Head of caudate nucleus (tissue), 42 donors: ENCODE measurements at regions not wholly inside any gene's neighbourhood (a gene's known extent, or its start where the extent isn't known, plus 50 kb on each side); places are given as distances from the start of the nearest gene placed in this dataset.

ENCODE experiments used
- DNase-seq, 42 donors: peaks; one replicate each; pipeline versions ENCODE4 v3.0.0 to v3.0.0-alpha.2; 2020 to 2021; ENCODE audit warnings: mixed read lengths in 7 of 42
- intact Hi-C: fragments of 100-400 bp; cut with DNase I; formaldehyde crosslinking; loops from one replicate; pipeline ENCODE4 v1.15.0; 2022

DNA sequence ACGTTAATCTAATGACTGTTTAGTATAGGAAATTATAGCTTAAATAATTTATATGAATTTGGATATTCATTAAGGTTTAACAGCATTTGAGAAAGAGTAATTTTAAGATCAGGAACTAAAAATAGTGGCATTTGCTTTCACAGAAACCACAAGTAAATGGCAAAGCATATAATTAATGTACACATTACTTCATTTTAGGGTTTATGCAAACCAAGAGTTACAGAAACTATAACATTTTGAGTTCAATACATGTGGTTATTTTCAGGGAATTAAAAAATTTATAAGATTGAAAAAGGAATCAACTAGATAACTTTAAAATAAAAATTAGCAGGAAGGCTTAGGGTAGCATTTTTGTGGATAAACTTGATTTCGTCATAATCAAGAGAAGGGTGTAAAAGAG is 151.7 kb upstream of the MIR17HG start:
- no peak for DNase-seq
- intact Hi-C loops: no loop called here

DNA sequence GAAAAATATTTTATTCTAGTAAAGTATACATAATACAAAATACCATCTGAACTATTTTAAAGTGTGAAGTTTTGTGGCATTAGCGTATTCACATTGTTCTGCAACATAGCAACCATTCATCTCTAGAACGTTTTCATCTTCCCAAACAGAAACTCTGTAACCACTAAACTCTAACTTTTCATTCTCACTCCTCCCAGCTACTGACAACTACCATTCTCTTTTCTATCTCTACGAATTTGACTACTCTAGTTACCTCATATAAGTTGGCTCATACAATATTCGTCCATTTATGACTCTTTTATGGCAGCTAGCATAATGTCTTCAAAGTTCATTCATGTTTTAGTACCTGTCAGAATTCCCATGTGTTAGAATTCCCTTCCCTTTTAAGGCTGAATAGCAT is 150.5 kb upstream of the MIR17HG start:
- intact Hi-C loops: no loop called here
- DNase-seq: no peak

DNA sequence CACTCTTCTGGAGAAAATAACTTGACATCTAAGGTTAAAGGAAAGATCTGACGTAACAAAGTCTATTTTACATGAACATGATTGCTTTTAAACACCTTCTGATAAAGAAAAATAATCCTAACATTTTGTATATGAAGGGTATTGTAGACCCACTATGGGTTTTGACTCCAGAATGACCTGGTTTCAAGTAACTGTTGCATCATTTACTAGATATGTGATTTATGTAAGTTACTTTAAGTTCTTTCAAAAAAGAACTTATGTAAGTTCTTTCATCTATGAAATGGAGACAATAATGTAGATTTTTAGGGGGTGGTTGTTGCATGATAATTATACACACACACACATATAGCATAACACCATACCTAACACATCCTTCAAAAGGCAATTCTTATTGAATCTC is 147.6 kb upstream of the MIR17HG start:
- no peak for DNase-seq
- intact Hi-C loops: no loop called here

DNA sequence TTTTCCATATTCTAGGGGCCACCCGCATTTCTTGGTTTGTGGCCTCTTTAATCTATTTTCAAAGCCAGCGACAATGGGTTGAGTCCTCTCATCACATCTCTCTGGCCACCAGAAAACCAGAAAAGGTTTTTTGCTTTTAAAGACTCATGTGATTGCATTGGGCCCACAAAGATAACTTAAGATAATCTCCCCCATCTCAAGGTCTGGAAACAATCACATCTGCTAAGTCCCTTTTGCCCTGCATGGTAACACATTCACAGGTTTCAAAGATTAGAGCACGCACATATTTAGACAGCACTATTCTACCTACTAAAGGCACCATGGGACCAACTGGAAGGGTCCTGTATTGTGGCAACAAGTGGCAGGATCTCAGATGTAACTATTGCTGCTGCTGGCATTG is 147.0 kb upstream of the MIR17HG start:
- intact Hi-C loops: no loop called here
- no peak for DNase-seq

DNA sequence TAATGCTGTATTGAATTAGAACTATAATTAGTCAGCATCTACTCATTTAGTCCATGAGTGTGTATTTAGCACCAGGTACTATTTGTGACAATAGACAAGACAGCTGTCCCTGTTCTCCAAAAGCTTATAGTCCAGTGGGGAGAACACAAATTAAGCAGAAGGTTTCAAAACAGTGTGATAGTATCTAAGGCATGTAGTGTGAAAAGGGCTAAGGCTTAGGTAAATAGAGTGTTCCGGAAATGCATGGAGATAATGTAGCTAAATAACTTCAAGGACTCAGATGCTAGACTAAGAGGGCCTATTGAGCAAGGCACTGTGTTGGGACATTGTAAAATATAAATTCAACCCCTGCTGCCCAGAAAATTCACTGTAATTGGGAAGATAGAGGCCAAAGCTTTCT is 144.1 kb upstream of the MIR17HG start:
- DNase-seq: no peak

DNA sequence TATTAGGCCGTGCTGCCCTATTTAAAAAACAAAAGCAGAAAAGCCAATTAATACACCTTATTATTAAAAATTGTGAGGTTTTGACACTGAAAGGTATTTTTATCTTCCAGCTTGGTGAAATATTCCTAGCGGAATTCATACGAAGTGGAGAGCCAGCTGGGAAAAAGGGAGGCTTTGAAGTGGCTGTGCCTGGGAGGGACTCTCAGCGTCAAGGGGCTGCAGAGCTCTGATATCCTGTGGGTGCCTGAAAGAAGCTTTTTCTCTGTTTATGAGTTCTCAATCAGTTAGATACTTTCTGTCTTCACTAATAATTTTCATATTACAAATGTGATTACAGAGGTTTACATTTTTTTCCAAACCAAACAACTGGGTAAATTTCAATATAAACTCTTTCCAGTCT is 140.2 kb upstream of the MIR17HG start:
- intact Hi-C loops: no loop called here
- no peak for DNase-seq

More for the DNA sequence above, 144.1 kb upstream of the MIR17HG start:
- intact Hi-C loops: no loop called here

DNA sequence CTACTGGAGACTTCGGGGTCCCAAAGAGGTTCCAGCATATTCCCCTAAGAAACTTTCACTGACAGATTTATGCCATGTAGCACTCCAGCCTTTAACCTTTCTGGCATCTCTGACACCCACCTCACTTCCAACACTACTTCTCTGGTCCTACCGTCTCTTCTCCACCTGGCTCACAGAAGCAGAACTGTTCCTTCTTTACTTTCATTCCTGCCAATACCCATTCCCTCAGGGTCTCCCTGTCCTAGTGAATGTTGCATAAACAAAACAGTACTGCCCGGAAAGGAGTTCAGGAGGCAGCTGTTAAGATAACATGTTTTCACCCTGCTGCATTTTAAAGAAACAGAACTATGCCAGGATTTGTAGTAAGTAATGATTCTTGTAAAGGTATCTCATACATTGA is 136.0 kb upstream of the MIR17HG start:
- no peak for DNase-seq

DNA sequence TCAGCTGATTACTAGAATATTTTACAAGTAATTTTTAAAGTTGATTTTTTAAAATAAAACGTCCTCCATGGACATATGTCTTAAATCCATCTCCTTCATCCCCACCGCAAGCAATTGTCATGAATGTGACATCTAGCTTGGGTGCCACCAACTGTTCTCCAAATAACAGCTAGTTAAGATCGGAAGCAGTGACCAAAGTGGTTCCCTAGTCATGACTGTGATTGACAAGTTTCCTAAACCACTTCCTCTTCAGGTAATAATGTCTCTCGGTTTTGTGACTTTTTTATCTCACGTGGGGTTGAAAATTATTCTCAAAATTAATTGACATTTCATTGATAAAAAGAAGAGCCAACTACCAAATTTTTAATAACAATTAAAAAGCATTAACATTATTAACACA is 135.3 kb upstream of the MIR17HG start:
- DNase-seq: no peak
- intact Hi-C loops: no loop called here

More for the DNA sequence above, 136.0 kb upstream of the MIR17HG start:
- intact Hi-C loops: no loop called here

DNA sequence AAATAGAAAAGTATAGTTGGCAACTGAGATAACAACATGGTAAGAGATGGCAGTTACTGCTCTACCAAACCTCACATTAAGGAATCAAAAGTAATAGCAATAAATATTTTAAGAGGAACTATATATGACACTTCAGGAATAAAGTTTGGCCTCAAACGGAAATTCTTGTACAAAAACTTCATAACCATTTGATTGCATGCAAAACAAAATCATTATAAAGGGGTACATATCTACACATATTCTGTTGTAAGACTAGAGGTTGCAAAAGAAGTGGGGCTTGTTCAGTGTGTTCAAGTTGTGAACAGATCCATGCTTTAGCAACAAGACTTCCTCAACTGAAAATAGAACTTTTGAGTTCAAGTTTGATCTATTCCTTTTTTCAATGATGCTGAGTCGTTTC is 133.5 kb upstream of the MIR17HG start:
- DNase-seq: no peak
- intact Hi-C loops: no loop called here

DNA sequence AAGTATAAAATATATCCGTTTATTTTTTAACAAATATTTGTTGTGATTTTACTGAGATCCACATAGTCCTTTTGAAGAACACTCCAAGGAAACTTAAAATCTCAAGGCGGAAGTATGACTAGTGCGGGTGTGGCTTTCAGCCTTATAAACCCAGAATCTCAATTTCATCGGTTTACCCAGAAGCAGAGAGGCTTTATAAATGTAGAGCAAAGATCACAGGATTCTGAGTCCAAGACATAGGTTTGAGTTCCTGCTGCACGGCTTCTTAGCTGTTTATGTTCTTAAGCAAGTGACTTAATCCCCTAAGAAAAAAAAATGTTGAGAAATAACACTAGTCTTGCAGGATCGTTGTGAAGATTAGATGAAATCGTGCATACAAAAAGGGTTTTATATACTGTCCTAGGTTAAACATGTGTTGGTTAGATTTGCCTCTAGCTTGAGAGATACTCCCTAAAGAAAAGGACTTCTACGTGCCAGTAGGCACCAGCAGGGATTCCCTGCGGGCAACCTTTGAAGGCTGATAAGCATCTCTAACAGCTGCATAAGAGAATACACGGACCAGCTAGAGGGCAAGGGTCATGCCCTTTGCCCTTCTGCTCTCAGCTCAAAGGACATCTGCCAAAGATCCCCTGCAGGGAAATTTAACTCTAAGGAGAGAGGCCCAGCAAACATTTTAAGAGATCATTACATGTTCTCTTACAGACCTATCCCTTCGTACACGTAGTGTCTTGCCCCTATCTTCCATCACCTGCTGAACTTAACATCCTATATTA is 130.4 kb upstream of the MIR17HG start:
- intact Hi-C loops: no loop called here
- no peak for DNase-seq

DNA sequence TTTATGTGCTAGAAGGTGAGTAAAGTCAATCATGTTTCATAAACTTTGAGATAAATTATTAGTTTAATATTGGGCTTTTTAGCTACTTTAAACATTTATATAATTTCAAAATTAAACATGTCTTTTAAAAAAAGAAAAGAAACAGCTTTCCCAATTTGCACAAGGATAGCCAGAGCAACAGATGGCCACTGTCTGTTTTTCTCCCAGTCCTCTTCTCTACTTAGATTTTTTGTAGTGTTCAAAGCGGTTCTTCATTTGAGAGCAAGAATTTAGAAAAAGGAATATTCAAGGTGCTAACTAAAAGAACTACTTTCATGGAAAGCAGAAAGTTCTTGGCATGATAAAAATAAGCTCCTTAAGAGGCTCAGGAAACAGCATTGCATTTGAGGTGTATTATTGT is 128.3 kb upstream of the MIR17HG start:
- no peak for DNase-seq
- intact Hi-C loops: no loop called here

DNA sequence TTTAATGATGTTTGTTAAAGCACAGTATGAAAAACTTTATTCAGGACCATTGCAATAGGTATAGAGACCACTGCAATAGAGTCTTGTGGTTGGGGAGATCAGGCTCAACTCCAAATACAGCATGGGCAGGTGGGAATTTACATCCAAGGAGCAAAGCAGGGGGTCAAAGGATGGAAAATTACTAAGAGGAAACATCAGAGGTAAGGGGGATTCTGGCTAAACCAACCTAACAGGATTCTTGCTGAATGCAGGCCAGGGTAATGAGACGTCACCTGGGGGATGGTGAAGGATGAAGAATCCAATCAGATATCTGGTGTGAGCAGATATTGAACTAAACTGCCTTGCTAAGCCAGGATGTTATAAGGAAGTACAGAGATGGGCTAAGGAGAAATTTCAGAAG is 126.6 kb upstream of the MIR17HG start:
- intact Hi-C loops: no loop called here
- DNase-seq: no peak

DNA sequence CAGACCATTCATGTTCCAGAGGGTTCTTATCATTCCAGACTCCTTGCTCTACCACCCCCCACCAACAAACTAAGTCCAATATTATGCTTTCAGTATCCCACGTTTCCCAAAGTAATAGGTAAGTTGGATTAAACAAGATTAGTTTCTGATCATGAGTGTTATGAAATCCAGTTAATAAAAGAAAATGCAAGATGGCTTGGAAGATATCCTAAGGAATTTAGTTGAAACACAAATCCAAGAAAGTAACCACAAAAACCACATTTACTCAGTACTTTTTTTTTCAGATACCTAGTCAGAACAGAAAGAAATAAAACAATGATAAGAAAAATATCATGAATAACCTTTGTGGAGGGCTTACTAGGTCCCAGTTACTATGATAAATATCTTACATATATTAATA is 119.4 kb upstream of the MIR17HG start:
- intact Hi-C loops: no loop called here
- DNase-seq: no peak

DNA sequence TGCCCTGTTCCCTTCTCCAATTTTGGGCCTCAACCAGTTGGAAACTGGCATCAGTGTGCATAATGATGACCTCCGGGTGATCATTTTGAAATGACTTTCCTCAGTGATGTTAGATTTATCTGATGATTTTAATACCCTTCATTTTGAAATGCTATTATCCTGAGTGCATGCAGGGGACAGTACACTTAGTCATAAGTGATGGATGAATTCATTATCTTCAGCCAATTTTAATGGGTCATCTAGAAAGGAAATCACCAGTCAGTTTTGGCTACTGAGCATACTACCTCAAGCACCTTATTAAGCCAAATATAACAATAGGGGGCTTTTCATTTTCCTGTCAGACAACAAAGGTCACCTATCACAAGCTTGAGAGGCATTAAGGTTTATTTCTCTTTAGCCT is 118.5 kb upstream of the MIR17HG start:
- no peak for DNase-seq
- intact Hi-C loops: no loop called here

DNA sequence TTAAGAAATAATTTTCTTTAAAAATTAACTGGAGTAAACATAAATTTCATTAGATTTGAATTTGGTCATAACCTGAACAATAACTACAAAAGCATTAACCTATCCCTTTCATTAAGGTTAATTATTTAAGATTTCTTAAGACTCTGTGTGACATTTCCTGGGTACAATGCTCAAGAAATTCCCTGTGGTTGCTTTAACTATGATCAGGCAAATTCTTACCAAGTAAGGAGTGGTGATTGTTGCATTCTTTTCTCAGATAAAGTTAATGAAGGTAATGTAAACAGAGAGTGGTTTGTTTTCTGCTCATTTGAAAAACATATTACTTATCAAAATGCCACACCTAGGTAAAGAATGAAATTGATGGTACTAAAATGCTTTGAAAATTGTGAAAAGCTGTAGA is 114.8 kb upstream of the MIR17HG start:
- DNase-seq: no peak
- intact Hi-C loops: no loop called here

DNA sequence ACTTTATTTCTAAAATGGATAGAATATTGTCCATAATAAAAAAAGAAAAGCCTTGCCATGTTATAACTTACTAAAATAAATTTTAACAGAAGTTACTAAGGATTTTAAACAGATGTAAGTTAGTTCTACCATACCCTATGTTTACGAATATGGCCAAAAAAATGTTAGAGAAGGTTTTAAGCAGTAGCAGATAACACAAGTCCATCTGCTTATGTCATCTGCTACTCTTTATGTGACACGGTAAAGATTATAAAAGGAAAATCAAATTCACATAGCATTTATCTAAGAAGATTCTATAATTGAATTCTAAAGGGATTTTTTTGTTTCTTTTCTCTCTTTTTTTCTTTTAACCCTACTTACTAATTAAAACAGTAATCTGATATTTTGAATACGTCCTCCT is 114.2 kb upstream of the MIR17HG start:
- no peak for DNase-seq
- intact Hi-C loops: no loop called here

DNA sequence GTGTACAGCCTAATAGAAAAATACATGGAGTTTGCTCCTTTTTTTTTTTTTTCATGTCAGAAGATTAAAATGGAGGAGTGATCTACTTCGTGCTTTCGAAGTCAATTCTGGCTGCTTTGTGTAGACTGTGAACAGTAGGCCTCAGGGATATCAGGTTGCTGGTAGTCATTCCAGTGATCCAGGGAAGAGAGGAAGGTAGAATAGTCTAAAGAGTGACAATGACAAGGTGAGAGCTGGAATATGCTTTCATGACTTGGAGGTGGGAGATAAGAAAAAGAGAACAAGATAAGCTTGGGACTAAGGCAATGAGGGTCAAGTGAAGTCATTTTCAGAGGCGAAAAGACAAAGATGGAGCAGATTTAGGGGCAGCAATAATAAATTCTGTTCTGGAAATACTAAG is 111.3 kb upstream of the MIR17HG start:
- intact Hi-C loops: no loop called here
- DNase-seq: no peak

DNA sequence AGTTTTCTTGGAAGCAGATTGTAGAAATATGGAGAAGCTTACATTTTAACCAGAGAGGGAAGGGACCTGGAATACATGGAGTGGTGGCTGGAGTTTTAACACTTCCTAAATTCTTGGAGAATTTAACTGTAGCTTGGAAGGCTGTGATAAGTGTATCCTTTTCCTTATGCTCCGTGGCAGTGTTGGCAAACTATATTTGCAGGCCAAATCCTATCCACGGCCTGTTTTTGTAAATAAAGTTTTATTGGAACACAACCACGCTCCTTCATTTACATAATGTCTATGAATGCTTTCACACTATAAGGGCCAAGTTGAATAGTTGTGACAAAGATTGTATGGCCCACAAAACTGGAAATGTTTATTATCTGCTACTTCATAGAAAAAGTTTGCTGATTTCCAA is 110.6 kb upstream of the MIR17HG start:
- DNase-seq: no peak

DNA sequence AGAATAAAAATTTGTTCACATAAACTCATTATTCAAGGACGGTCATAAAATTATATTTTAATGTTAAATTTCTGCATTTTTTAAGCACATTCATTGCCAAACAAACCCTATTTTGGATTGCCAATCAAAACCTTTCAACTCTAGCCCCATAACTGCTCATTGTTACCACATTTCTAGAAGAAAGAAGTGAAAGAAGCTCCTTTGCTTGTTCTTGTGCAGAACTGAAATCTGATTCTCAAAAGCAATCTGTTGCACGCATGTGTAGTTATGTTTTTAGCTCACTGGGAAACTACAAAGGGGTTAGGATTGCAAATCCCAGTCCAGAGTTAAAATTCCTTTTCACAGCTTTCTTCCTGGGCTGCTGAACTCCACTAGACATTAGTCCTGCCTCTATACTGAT is 109.5 kb upstream of the MIR17HG start:
- intact Hi-C loops: no loop called here
- DNase-seq: no peak

More for the DNA sequence above, 110.6 kb upstream of the MIR17HG start:
- intact Hi-C loops: no loop called here

DNA sequence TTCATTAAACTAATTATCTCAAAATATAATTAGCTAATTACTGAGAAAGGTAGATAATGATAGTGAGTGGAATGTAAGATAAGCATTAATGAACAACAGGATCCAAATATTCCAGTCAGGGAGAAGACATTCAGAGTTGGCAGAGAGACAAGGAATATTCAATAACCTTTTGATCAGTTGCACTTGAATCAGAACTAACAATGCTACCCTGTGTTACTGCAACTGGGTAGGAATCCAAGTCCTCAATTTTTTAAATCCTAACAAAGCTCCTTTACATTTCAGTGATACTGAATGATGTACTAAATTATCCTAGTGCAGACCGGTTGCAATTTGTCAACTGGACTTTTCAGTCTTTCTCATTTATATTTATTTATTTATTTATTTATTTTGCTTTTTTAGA is 107.1 kb upstream of the MIR17HG start:
- no peak for DNase-seq
- intact Hi-C loops: no loop called here

DNA sequence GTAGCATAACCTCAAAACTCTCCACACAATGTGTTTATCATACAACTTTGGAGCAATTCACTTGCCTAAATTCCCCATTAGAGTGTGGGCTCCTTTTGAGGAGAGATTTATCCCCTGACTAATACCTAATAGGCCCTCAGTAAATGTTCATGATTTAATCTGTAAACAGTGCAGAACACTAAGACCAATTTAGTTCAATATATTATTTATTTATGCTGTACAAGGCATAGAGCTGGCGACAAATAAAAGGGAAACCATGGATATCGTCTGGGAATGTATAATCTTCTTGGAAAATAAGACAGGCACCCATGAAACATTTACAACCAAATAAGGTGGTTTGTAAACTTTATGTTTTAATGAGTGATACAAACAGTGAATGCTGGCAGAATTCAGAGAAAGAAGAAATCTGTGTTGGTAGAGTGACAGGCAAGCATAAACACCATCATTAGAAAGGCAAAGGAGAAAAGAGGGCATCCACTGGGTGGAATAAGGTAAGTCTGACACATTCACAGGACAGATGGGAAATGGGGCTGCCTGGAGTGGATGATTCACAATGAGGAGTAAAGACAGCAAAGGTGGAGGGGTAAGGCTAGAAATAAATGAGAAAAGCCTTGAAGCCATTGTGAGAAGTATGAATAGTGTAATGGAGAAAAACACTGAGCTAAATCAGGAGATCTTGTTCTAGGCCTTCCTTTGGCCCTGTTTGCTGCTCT is 106.1 kb upstream of the MIR17HG start:
- DNase-seq: no peak
- intact Hi-C loops: no loop called here
